ENCODE measurements at regions not wholly inside any gene's neighbourhood (a gene's known extent, or its start where the extent isn't known, plus 50 kb on each side); places are given as distances from the start of the nearest gene placed in this dataset.

- H3K4me3 ChIP-seq (replicated peaks; ENCODE audit: insufficient read depth, low read length), result no peak overlapping the region
- no peak overlapping the region for H3K27ac ChIP-seq (replicated peaks)
- DNase-seq (ENCODE audit: low read depth in 1 of 2, low spot score in 1 of 2), result no peak
- no peak for TF ChIP-seq SPI1 (IDR thresholded peaks at IDR 0.05; ENCODE audit: borderline replicate concordance, low read depth)
- TF ChIP-seq, protein P1, sequence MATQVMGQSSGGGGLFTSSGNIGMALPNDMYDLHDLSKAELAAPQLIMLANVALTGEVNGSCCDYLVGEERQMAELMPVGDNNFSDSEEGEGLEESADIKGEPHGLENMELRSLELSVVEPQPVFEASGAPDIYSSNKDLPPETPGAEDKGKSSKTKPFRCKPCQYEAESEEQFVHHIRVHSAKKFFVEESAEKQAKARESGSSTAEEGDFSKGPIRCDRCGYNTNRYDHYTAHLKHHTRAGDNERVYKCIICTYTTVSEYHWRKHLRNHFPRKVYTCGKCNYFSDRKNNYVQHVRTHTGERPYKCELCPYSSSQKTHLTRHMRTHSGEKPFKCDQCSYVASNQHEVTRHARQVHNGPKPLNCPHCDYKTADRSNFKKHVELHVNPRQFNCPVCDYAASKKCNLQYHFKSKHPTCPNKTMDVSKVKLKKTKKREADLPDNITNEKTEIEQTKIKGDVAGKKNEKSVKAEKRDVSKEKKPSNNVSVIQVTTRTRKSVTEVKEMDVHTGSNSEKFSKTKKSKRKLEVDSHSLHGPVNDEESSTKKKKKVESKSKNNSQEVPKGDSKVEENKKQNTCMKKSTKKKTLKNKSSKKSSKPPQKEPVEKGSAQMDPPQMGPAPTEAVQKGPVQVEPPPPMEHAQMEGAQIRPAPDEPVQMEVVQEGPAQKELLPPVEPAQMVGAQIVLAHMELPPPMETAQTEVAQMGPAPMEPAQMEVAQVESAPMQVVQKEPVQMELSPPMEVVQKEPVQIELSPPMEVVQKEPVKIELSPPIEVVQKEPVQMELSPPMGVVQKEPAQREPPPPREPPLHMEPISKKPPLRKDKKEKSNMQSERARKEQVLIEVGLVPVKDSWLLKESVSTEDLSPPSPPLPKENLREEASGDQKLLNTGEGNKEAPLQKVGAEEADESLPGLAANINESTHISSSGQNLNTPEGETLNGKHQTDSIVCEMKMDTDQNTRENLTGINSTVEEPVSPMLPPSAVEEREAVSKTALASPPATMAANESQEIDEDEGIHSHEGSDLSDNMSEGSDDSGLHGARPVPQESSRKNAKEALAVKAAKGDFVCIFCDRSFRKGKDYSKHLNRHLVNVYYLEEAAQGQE (IDR thresholded peaks at IDR 0.05; ENCODE audit: insufficient replicate concordance, low read depth), result no peak
- H3K27me3 ChIP-seq (ENCODE audit: insufficient read depth, poor library complexity, severe bottlenecking), result no peaks in the 10 kb centered on the region
Observed at GRCh38 chr5:58016877-58017276, 443.0 kb downstream of the PLK2 start.

DNA sequence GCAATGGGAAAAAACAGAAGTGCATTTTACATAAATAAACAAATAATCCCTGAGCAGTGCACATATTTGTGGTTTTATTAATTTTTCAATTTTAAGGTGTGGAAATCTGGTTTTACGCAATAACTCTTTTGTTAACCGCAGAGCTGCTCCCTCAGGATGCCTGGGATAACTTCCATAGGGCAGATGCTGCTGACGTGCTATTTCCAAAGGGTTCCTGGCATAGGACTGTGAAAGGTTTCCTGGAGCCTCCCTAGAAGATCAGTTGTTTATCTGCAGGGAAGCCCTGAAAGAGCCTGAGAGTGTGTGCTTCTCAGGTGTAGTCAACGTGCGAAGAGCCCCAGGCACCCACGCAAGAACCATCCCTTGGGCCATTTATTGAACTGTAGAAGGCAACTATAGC is 443.5 kb downstream of the PLK2 start:
- no peak overlapping the region for H3K27ac ChIP-seq (replicated peaks)
- no peak for DNase-seq (ENCODE audit: low read depth in 1 of 2, low spot score in 1 of 2)
- H3K27me3 ChIP-seq (ENCODE audit: insufficient read depth, poor library complexity, severe bottlenecking), result no peaks in the 10 kb centered on the region
- H3K4me3 ChIP-seq (replicated peaks; ENCODE audit: insufficient read depth, low read length), result no peak overlapping the region
- TF ChIP-seq GABPA (IDR thresholded peaks at IDR 0.05; ENCODE audit: low read depth) (no peak), POLR2AphosphoS5 (IDR thresholded peaks at IDR 0.05; ENCODE audit: low read depth) (no peak), CTCF (IDR thresholded peaks at IDR 0.05; ENCODE audit: insufficient read depth, low read length) (no peak), SPI1 (IDR thresholded peaks at IDR 0.05; ENCODE audit: borderline replicate concordance, low read depth) (no peak)
- TF ChIP-seq, protein P1 (IDR thresholded peaks at IDR 0.05; ENCODE audit: insufficient replicate concordance, low read depth), result no peak

GRCh38 chr5:58015175-58015574 is 444.7 kb downstream of the PLK2 start:
- Histone ChIP-seq H3K27ac (replicated peaks) (no peak overlapping the region), H3K27me3 (ENCODE audit: insufficient read depth, poor library complexity, severe bottlenecking) (no peaks in the 10 kb centered on the region), H3K4me3 (replicated peaks; ENCODE audit: insufficient read depth, low read length) (no peak overlapping the region)
- TF ChIP-seq, protein P1 (IDR thresholded peaks at IDR 0.05; ENCODE audit: insufficient replicate concordance, low read depth), result no peak
- no peak for TF ChIP-seq CTCF (IDR thresholded peaks at IDR 0.05; ENCODE audit: insufficient read depth, low read length)
- no peak for TF ChIP-seq GABPA (IDR thresholded peaks at IDR 0.05; ENCODE audit: low read depth)
- TF ChIP-seq SPI1 (IDR thresholded peaks at IDR 0.05; ENCODE audit: borderline replicate concordance, low read depth), result no peak
- no peak for TF ChIP-seq POLR2AphosphoS5 (IDR thresholded peaks at IDR 0.05; ENCODE audit: low read depth)
- no peak for DNase-seq (ENCODE audit: low read depth in 1 of 2, low spot score in 1 of 2)
